Neural progenitor cell (in vitro differentiated cells): ENCODE measurements at regions not wholly inside any gene's neighbourhood (a gene's known extent, or its start where the extent isn't known, plus 50 kb on each side); places are given as distances from the start of the nearest gene placed in this dataset.

Source experiments
- EZH2 ChIP-seq: fragments of 200-600 bp; sonication (generic); IDR thresholded peaks from 2 replicates; pipeline ENCODE4 v1.6.1; 2017; ENCODE audit warnings: antibody characterized with exemption, mild to moderate bottlenecking, moderate library complexity
- TF ChIP-seq, protein P1 (sequence below): fragments of 200-600 bp; sonication (generic); IDR thresholded peaks from 2 replicates; pipeline ENCODE4 v1.5.1; 2017; ENCODE audit warnings: antibody characterized with exemption, mild to moderate bottlenecking

DNA sequence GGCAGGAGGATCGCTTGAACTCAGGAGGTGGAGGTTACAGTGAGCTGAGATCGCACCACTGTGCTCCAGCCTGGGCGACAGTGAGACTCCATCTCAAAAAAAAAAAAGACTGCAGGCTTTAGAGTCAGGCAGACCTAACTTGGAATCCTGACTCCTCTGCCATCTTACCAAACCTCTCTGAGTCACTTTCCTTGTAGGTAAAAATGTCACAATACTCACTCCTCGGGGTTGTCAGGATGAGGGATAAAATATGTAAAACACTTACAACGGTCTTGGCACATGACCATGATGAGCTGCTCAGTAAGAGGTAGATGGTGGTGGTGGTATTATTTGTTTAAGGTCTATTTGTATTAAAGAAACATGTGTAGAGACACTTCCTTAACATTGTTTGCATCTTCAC, 154.1 kb upstream of the PDE1C start:
- TF ChIP-seq, protein P1, sequence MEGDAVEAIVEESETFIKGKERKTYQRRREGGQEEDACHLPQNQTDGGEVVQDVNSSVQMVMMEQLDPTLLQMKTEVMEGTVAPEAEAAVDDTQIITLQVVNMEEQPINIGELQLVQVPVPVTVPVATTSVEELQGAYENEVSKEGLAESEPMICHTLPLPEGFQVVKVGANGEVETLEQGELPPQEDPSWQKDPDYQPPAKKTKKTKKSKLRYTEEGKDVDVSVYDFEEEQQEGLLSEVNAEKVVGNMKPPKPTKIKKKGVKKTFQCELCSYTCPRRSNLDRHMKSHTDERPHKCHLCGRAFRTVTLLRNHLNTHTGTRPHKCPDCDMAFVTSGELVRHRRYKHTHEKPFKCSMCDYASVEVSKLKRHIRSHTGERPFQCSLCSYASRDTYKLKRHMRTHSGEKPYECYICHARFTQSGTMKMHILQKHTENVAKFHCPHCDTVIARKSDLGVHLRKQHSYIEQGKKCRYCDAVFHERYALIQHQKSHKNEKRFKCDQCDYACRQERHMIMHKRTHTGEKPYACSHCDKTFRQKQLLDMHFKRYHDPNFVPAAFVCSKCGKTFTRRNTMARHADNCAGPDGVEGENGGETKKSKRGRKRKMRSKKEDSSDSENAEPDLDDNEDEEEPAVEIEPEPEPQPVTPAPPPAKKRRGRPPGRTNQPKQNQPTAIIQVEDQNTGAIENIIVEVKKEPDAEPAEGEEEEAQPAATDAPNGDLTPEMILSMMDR: no peak
- TF ChIP-seq EZH2: no peak
